HAP-1 (cell line): ENCODE measurements at regions not wholly inside any gene's neighbourhood (a gene's known extent, or its start where the extent isn't known, plus 50 kb on each side); places are given as distances from the start of the nearest gene placed in this dataset.

Experiments
- DNase-seq, 2 experiments: peaks; one replicate each; pipeline ENCODE4 v3.0.0-alpha.2; 2016 to 2020; ENCODE audit warnings: low spot score in 2 of 2
- H3K27me3 ChIP-seq: fragments of 250-450 bp; sonication (Bioruptor Pico); 2 replicates; pipeline ENCODE4 v1.5.1; 2020; ENCODE audit warnings: low read depth, mild to moderate bottlenecking, moderate library complexity
- H3K36me3 ChIP-seq: fragments of 250-450 bp; sonication (Bioruptor Pico); replicated peaks from 2 replicates; pipeline ENCODE4 v1.5.1; 2020; ENCODE audit warnings: mild to moderate bottlenecking
- H3K4me1 ChIP-seq: fragments of 250-450 bp; sonication (Bioruptor Pico); 2 replicates; pipeline ENCODE4 v1.5.1; 2020; ENCODE audit warnings: mild to moderate bottlenecking
- H3K4me3 ChIP-seq: fragments of 250-450 bp; sonication (Bioruptor Pico); 2 replicates; pipeline ENCODE4 v1.5.1; 2020; ENCODE audit warnings: mild to moderate bottlenecking, moderate library complexity
- H3K9me3 ChIP-seq: fragments of 250-450 bp; sonication (Bioruptor Pico); 2 replicates; pipeline ENCODE4 v1.5.1; 2020; ENCODE audit warnings: mild to moderate bottlenecking, moderate library complexity
- in situ Hi-C: fragments of 300-500 bp; cut with MboI; formaldehyde crosslinking; loops from 3 replicates; pipeline ENCODE4 v1.14.3; 2020; ENCODE audit warnings: low sequenced_read_pairs, inconsistent platforms, mixed read lengths

GRCh38 chr9:135227641-135228251 lies 140.3 kb downstream of the OLFM1 start:
- H3K36me3 ChIP-seq = no peaks in the 10 kb centered on the region
- H3K4me1 ChIP-seq = no peaks in the 10 kb centered on the region
- in situ Hi-C loops = no loop called here
- DNase-seq = no peak
- H3K4me3 ChIP-seq = no peak overlapping the region
- H3K9me3 ChIP-seq = no peaks in the 10 kb centered on the region; the same call in 1 of the 2 replicates
- no peaks in the 10 kb centered on the region for H3K27me3 ChIP-seq

- DNase-seq = no peak
- Histone ChIP-seq H3K36me3 (no peaks in the 10 kb centered on the region), H3K4me3 (no peak overlapping the region), H3K27me3 (no peaks in the 10 kb centered on the region), H3K9me3 (no peaks in the 10 kb centered on the region; the same call in 1 of the 2 replicates), H3K4me1 (no peaks in the 10 kb centered on the region)
- in situ Hi-C loops = no loop called here
These were observed 141.0 kb downstream of the OLFM1 start for GRCh38 chr9:135228345-135228982.

GRCh38 chr9:135228983-135229625 lies 141.6 kb downstream of the OLFM1 start:
- Histone ChIP-seq H3K27me3 (no peaks in the 10 kb centered on the region), H3K4me1 (no peaks in the 10 kb centered on the region), H3K4me3 (no peak overlapping the region), H3K9me3 (no peaks in the 10 kb centered on the region; the same call in 1 of the 2 replicates), H3K36me3 (no peaks in the 10 kb centered on the region)
- DNase-seq = no peak
- in situ Hi-C loops = no loop called here

- Histone ChIP-seq H3K4me1 (no peaks in the 10 kb centered on the region), H3K27me3 (no peaks in the 10 kb centered on the region), H3K4me3 (no peak overlapping the region), H3K9me3 (no peaks in the 10 kb centered on the region; the same call in 1 of the 2 replicates), H3K36me3 (no peaks in the 10 kb centered on the region)
- in situ Hi-C loops = no loop called here
- no peak for DNase-seq
These were observed 142.4 kb downstream of the OLFM1 start for GRCh38 chr9:135229701-135230385.

- H3K4me3 ChIP-seq = no peak overlapping the region
- no peaks in the 10 kb centered on the region; the same call in 1 of the 2 replicates for H3K9me3 ChIP-seq
- no peaks in the 10 kb centered on the region for H3K36me3 ChIP-seq
- DNase-seq = no peak
- in situ Hi-C loops = no loop called here
- no peaks in the 10 kb centered on the region for H3K27me3 ChIP-seq
- no peaks in the 10 kb centered on the region for H3K4me1 ChIP-seq
These were observed 142.9 kb downstream of the OLFM1 start for GRCh38 chr9:135230386-135230765.

GRCh38 chr9:135230817-135231520 lies 143.5 kb downstream of the OLFM1 start:
- H3K4me1 ChIP-seq = no peaks in the 10 kb centered on the region
- no peaks in the 10 kb centered on the region for H3K27me3 ChIP-seq
- no peaks in the 10 kb centered on the region for H3K36me3 ChIP-seq
- no peak overlapping the region for H3K4me3 ChIP-seq
- H3K9me3 ChIP-seq = no peaks in the 10 kb centered on the region; the same call in 1 of the 2 replicates
- in situ Hi-C loops = no loop called here
- DNase-seq = no peak

- Histone ChIP-seq H3K27me3 (no peaks in the 10 kb centered on the region), H3K36me3 (no peaks in the 10 kb centered on the region), H3K4me3 (no peak overlapping the region), H3K4me1 (no peaks in the 10 kb centered on the region), H3K9me3 (no peaks in the 10 kb centered on the region; the same call in 1 of the 2 replicates)
- no peak for DNase-seq
- in situ Hi-C loops = no loop called here
These were observed 151.8 kb downstream of the OLFM1 start for GRCh38 chr9:135239100-135239768.

- no peak for DNase-seq
- H3K9me3 ChIP-seq = no peaks in the 10 kb centered on the region
- H3K36me3 ChIP-seq = no peaks in the 10 kb centered on the region
- no peak overlapping the region for H3K4me3 ChIP-seq
- no peaks in the 10 kb centered on the region for H3K4me1 ChIP-seq
- H3K27me3 ChIP-seq = no peaks in the 10 kb centered on the region
- in situ Hi-C loops = no loop called here
These were observed 152.3 kb downstream of the OLFM1 start for GRCh38 chr9:135239769-135240141.

- no peak overlapping the region for H3K4me3 ChIP-seq
- no peaks in the 10 kb centered on the region for H3K4me1 ChIP-seq
- DNase-seq = no peak
- in situ Hi-C loops = no loop called here
- H3K36me3 ChIP-seq = no peaks in the 10 kb centered on the region
- H3K27me3 ChIP-seq = no peaks in the 10 kb centered on the region
- no peaks in the 10 kb centered on the region for H3K9me3 ChIP-seq
These were observed 152.8 kb downstream of the OLFM1 start for GRCh38 chr9:135240222-135240621.

- Histone ChIP-seq H3K4me1 (no peaks in the 10 kb centered on the region), H3K27me3 (no peaks in the 10 kb centered on the region), H3K36me3 (no peaks in the 10 kb centered on the region), H3K9me3 (no peaks in the 10 kb centered on the region), H3K4me3 (no peak overlapping the region)
- in situ Hi-C loops = no loop called here
- no peak for DNase-seq
These were observed 153.4 kb downstream of the OLFM1 start for GRCh38 chr9:135240871-135241311.

GRCh38 chr9:135241381-135242048 lies 154.0 kb downstream of the OLFM1 start:
- DNase-seq = no peak
- no peaks in the 10 kb centered on the region for H3K27me3 ChIP-seq

GRCh38 chr9:135242049-135242396 lies 154.6 kb downstream of the OLFM1 start:
- in situ Hi-C loops = no loop called here
- Histone ChIP-seq H3K4me1 (no peaks in the 10 kb centered on the region), H3K27me3 (no peaks in the 10 kb centered on the region), H3K9me3 (no peaks in the 10 kb centered on the region), H3K4me3 (no peak overlapping the region), H3K36me3 (no peaks in the 10 kb centered on the region)
- no peak for DNase-seq

More at GRCh38 chr9:135241381-135242048, 154.0 kb downstream of the OLFM1 start:
- no peaks in the 10 kb centered on the region for H3K36me3 ChIP-seq
- no peaks in the 10 kb centered on the region for H3K9me3 ChIP-seq
- H3K4me3 ChIP-seq = no peak overlapping the region
- H3K4me1 ChIP-seq = no peaks in the 10 kb centered on the region
- in situ Hi-C loops = no loop called here

GRCh38 chr9:135242406-135242805 lies 154.9 kb downstream of the OLFM1 start:
- DNase-seq = no peak
- no peaks in the 10 kb centered on the region for H3K36me3 ChIP-seq
- in situ Hi-C loops = no loop called here
- H3K9me3 ChIP-seq = no peaks in the 10 kb centered on the region
- H3K4me3 ChIP-seq = no peak overlapping the region
- H3K4me1 ChIP-seq = no peaks in the 10 kb centered on the region
- H3K27me3 ChIP-seq = no peaks in the 10 kb centered on the region
